IMR-90 (cell line): ENCODE measurements at regions not wholly inside any gene's neighbourhood (a gene's known extent, or its start where the extent isn't known, plus 50 kb on each side); places are given as distances from the start of the nearest gene placed in this dataset.

Experiments
- ATAC-seq: fragments of 200-7000 bp; cut with Tn5 transposase; 2 replicates; pipeline ENCODE4 v1.9.1; 2020; ENCODE audit warnings: low read depth, mild to moderate bottlenecking, moderate library complexity
- BruUV-seq: library from RNA; stranded (reverse); fragments of 400-500 nt; replicated peaks from 2 replicates; lab custom pipeline; 2021; lab: Mats Ljungman, UMichigan
- CTCF ChIA-PET: fragments of 300-600 bp; formaldehyde crosslinking; extraction: SDS; loops from one replicate; lab custom pipeline; 2021; ENCODE audit warnings: antibody characterized with exemption; lab: Yijun Ruan, JAX
- POLR2A ChIA-PET: fragments of 300-600 bp; sonication (Branson Sonifier 250); formaldehyde crosslinking; loops from one replicate; lab custom pipeline; 2022; ENCODE audit warnings: antibody characterized with exemption; ENCODE audit not compliant: unreplicated experiment; lab: Charles Lee
- DNase-seq: peaks from one replicate; pipeline ENCODE4 v3.0.0; 2013
- H2AFZ ChIP-seq: replicated peaks from 2 replicates; pipeline ENCODE3; 2013; ENCODE audit warnings: low read length, mild to moderate bottlenecking; ENCODE audit not compliant: poor library complexity
- H2AK5ac ChIP-seq: 2 replicates; pipeline ENCODE4 v1.6.1; 2013; ENCODE audit warnings: low read depth, low read length, inconsistent platforms
- H2AK9ac ChIP-seq: replicated peaks from 2 replicates; pipeline ENCODE3; 2013; ENCODE audit warnings: mild to moderate bottlenecking, low read depth, low read length, moderate library complexity; ENCODE audit not compliant: poor library complexity
- H2BK120ac ChIP-seq: 2 replicates; pipeline ENCODE4 v1.6.1; 2013; ENCODE audit warnings: low read depth, low read length, inconsistent platforms
- H2BK15ac ChIP-seq: 3 replicates; pipeline ENCODE4 v1.6.1; 2013; ENCODE audit warnings: low read depth, low read length, inconsistent platforms
- H2BK20ac ChIP-seq: 2 replicates; pipeline ENCODE4 v1.6.1; 2013; ENCODE audit warnings: low read depth, mild to moderate bottlenecking, inconsistent platforms, low read length, moderate library complexity
- H2BK5ac ChIP-seq: 2 replicates; pipeline ENCODE4 v1.6.1; 2013; ENCODE audit warnings: mild to moderate bottlenecking, low read depth, low read length, inconsistent platforms; ENCODE audit not compliant: poor library complexity, severe bottlenecking
- H3K14ac ChIP-seq: replicated peaks from 2 replicates; pipeline ENCODE4 v1.6.1; 2013; ENCODE audit warnings: low read depth, low read length, inconsistent platforms
- H3K18ac ChIP-seq: 2 replicates; pipeline ENCODE4 v1.6.1; 2013; ENCODE audit warnings: low read depth, low read length, control low read depth
- H3K23ac ChIP-seq: 2 replicates; pipeline ENCODE4 v1.6.1; 2013; ENCODE audit warnings: low read depth, low read length, inconsistent platforms
- H3K27ac ChIP-seq: 2 replicates; pipeline ENCODE4 v1.5.1; 2013; ENCODE audit warnings: mild to moderate bottlenecking, control low read depth, low read length; ENCODE audit not compliant: insufficient read depth
- H3K27me3 ChIP-seq: 2 replicates; pipeline ENCODE4 v1.6.1; 2013; ENCODE audit warnings: low read length; ENCODE audit not compliant: control insufficient read depth, insufficient read depth
- H3K36me3 ChIP-seq: 2 replicates; pipeline ENCODE4 v1.6.1; 2013; ENCODE audit warnings: low read length, mixed read lengths; ENCODE audit not compliant: control insufficient read depth, insufficient read depth
- H3K4ac ChIP-seq: 2 replicates; pipeline ENCODE4 v1.6.1; 2013; ENCODE audit warnings: low read depth, low read length, inconsistent platforms
- H3K4me1 ChIP-seq: 2 replicates; pipeline ENCODE4 v1.6.1; 2013; ENCODE audit warnings: low read length, mixed read lengths; ENCODE audit not compliant: control insufficient read depth, insufficient read depth
- H3K4me2 ChIP-seq: 2 replicates; pipeline ENCODE4 v1.6.1; 2013; ENCODE audit warnings: low read depth, mild to moderate bottlenecking, control low read depth, low read length, moderate library complexity
- H3K4me3 ChIP-seq: 2 replicates; pipeline ENCODE4 v1.5.1; 2013; ENCODE audit warnings: low read depth, mild to moderate bottlenecking, control low read depth, low read length, moderate library complexity; ENCODE audit not compliant: insufficient read depth
- H3K56ac ChIP-seq: 2 replicates; pipeline ENCODE4 v1.6.1; 2013; ENCODE audit warnings: low read length, inconsistent platforms; ENCODE audit not compliant: insufficient read depth; ENCODE audit errors: extremely low read depth
- H3K79me1 ChIP-seq, 2 experiments: 2 replicates each; pipeline ENCODE4 v1.6.1; 2013; ENCODE audit warnings: low read length in 2 of 2, inconsistent platforms in 1 of 2, low read depth in 1 of 2
- H3K9ac ChIP-seq: 2 replicates; pipeline ENCODE4 v1.6.1; 2013; ENCODE audit warnings: low read depth, low read length, control low read depth
- H3K9me1 ChIP-seq: 2 replicates; pipeline ENCODE4 v1.6.1; 2013; ENCODE audit warnings: low read length, inconsistent platforms; ENCODE audit not compliant: insufficient read depth
- H3K9me3 ChIP-seq: 2 replicates; pipeline ENCODE4 v1.6.1; 2013; ENCODE audit warnings: low read length; ENCODE audit not compliant: control insufficient read depth, insufficient read depth
- H4K20me1 ChIP-seq: 2 replicates; pipeline ENCODE4 v1.6.1; 2013; ENCODE audit warnings: low read length, inconsistent platforms; ENCODE audit not compliant: insufficient read depth
- H4K5ac ChIP-seq: 2 replicates; pipeline ENCODE4 v1.6.1; 2013; ENCODE audit warnings: mild to moderate bottlenecking, low read depth, low read length, control low read depth
- H4K8ac ChIP-seq, 2 experiments: 2 replicates each; pipeline ENCODE4 v1.6.1; 2013; ENCODE audit warnings: low read depth in 2 of 2, low read length in 2 of 2, control low read depth in 1 of 2, inconsistent platforms in 1 of 2
- H4K91ac ChIP-seq: 2 replicates; pipeline ENCODE4 v1.6.1; 2013; ENCODE audit warnings: low read depth, low read length, inconsistent platforms; ENCODE audit not compliant: insufficient read depth
- BHLHE40 ChIP-seq: fragments of 150-350 bp; IDR thresholded peaks from 2 replicates; pipeline ENCODE4 v1.6.1; 2016; ENCODE audit warnings: mild to moderate bottlenecking, low read depth, low read length
- POLR2A ChIP-seq: IDR thresholded peaks from 2 replicates; pipeline ENCODE4 v1.6.1; 2012; ENCODE audit warnings: mild to moderate bottlenecking, low read depth, low read length
- SMC3 ChIP-seq: fragments of 150-350 bp; IDR thresholded peaks from 2 replicates; pipeline ENCODE4 v1.6.1; 2016; ENCODE audit warnings: low read depth, mild to moderate bottlenecking, antibody characterized with exemption, low read length, moderate library complexity
- WGBS, 2 experiments: methylation state at CpG; one replicate each; pipeline versions ENCODE4 v1.1.5 to v1.1.7; 2013; ENCODE audit warnings: missing lambda C conversion rate in 2 of 2; ENCODE audit not compliant: insufficient read length in 1 of 2; ENCODE audit errors: extremely low coverage in 2 of 2; 5-methylcytosine and 5-hydroxymethylcytosine counted together
- dilution Hi-C: fragments of 300-500 bp; cut with HindIII; formaldehyde crosslinking; loops from one replicate; pipeline ENCODE4 v1.14.3; 2018; ENCODE audit warnings: low sequenced_read_pairs; ENCODE audit not compliant: unreplicated experiment
- in situ Hi-C: fragments of 300-500 bp; cut with MboI; formaldehyde crosslinking; loops from 3 replicates; pipeline ENCODE4 v1.14.3; 2019; ENCODE audit warnings: low sequenced_read_pairs, inconsistent platforms, mixed read lengths
- intact Hi-C: fragments of 100-400 bp; cut with micrococcal nuclease; formaldehyde crosslinking; loops from 2 replicates; pipeline ENCODE4 v1.10.0; 2022

DNA sequence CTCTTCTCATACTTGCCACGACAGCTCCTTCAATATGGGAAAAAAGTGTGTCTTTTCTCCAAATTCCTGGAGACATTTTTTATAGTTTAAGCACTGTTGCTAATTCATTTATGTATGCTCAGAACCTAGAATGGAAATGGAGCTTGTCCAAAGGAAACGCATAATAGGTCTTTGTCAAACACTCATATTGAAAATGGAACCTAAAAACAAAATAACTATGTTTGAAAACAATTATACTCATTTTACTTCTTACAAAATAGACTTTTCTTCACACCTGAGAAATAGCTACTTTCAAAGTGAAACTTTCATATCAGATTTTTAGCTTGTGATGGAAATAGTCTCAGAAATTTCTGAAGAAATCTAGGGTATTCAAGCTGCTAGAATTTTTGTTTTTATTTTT, 529.7 kb upstream of the BOD1L1 start:
- Histone ChIP-seq H3K79me1 (no peaks in the 10 kb centered on the region), H4K8ac (no peak overlapping the region), H2BK20ac (no peak overlapping the region), H3K36me3 (no peaks in the 10 kb centered on the region), H4K20me1 (no peaks in the 10 kb centered on the region), H3K4me3 (no peak overlapping the region), H3K9me3 (no peaks in the 10 kb centered on the region), H2BK5ac (no peak overlapping the region), H2AFZ (no peak overlapping the region), H3K18ac (no peak overlapping the region), H2AK5ac (no peak overlapping the region), H3K4ac (no peak overlapping the region), H4K91ac (no peak overlapping the region), H3K27me3 (no peaks in the 10 kb centered on the region; the same call in 1 of the 2 replicates), H4K5ac (no peak overlapping the region), H2AK9ac (no peak overlapping the region), H3K9me1 (no peaks in the 10 kb centered on the region), H2BK15ac (no peak overlapping the region), H3K4me1 (no peaks in the 10 kb centered on the region), H3K14ac (no peak overlapping the region), H3K23ac (no peak overlapping the region), H3K9ac (no peak overlapping the region), H3K4me2 (no peak overlapping the region), H3K27ac (no peak overlapping the region), H2BK120ac (no peak overlapping the region), H3K56ac (no peak overlapping the region)
- BruUV-seq = no TSS peak
- DNase-seq (no peak), ATAC-seq (no peak)
- intact Hi-C loops (no loop called here), dilution Hi-C loops (no loop called here), in situ Hi-C loops (no loop called here)
- WGBS, 2 experiments = no CpG with 5 or more reads among the region's 2 CpGs
- no peak for TF ChIP-seq POLR2A
- no peak for TF ChIP-seq SMC3
- TF ChIP-seq BHLHE40 = no peak
- CTCF ChIA-PET = no interaction called here
- POLR2A ChIA-PET = no interaction called here
